Mononuclear cell (primary cell): ENCODE measurements at regions not wholly inside any gene's neighbourhood (a gene's known extent, or its start where the extent isn't known, plus 50 kb on each side); places are given as distances from the start of the nearest gene placed in this dataset.

Source experiments
- H3K27me3 ChIP-seq: 2 replicates; pipeline ENCODE4 v1.6.0; 2011; ENCODE audit warnings: low read length, control low read depth; ENCODE audit not compliant: insufficient read depth
- H3K4me1 ChIP-seq: 2 replicates; pipeline ENCODE4 v1.5.1; 2011; ENCODE audit warnings: mild to moderate bottlenecking, low read length, control low read depth; ENCODE audit not compliant: insufficient read depth
- H3K4me3 ChIP-seq: 2 replicates; pipeline ENCODE4 v1.5.1; 2011; ENCODE audit warnings: mild to moderate bottlenecking, low read length, moderate library complexity
- H3K9me3 ChIP-seq: 2 replicates; pipeline ENCODE4 v1.5.1; 2011; ENCODE audit warnings: low read depth, mild to moderate bottlenecking, control low read depth, low read length

- no peaks in the 10 kb centered on the region for H3K27me3 ChIP-seq
- no peak overlapping the region for H3K4me3 ChIP-seq
- no peaks in the 10 kb centered on the region for H3K9me3 ChIP-seq
- no peaks in the 10 kb centered on the region for H3K4me1 ChIP-seq
These were observed 269.3 kb downstream of the POU4F1 start for GRCh38 chr13:78334059-78334458.

GRCh38 chr13:78326633-78327032, 276.7 kb downstream of the POU4F1 start:
- H3K9me3 ChIP-seq, result no peaks in the 10 kb centered on the region
- no peaks in the 10 kb centered on the region for H3K27me3 ChIP-seq
- H3K4me1 ChIP-seq, result no peaks in the 10 kb centered on the region
- no peak overlapping the region for H3K4me3 ChIP-seq

GRCh38 chr13:78325585-78325984, 277.8 kb downstream of the POU4F1 start:
- H3K9me3 ChIP-seq, result no peaks in the 10 kb centered on the region
- no peaks in the 10 kb centered on the region for H3K4me1 ChIP-seq
- H3K27me3 ChIP-seq, result no peaks in the 10 kb centered on the region
- no peak overlapping the region for H3K4me3 ChIP-seq

- Histone ChIP-seq H3K4me1 (no peaks in the 10 kb centered on the region), H3K27me3 (no peaks in the 10 kb centered on the region), H3K4me3 (no peak overlapping the region), H3K9me3 (no peaks in the 10 kb centered on the region)
These were observed 279.5 kb downstream of the POU4F1 start for GRCh38 chr13:78323848-78324247.

GRCh38 chr13:78323040-78323439, 280.3 kb downstream of the POU4F1 start:
- Histone ChIP-seq H3K4me1 (no peaks in the 10 kb centered on the region), H3K4me3 (no peak overlapping the region), H3K27me3 (no peaks in the 10 kb centered on the region), H3K9me3 (no peaks in the 10 kb centered on the region)

GRCh38 chr13:78319101-78319627, 284.2 kb downstream of the POU4F1 start:
- H3K9me3 ChIP-seq, result no peaks in the 10 kb centered on the region
- H3K4me1 ChIP-seq, result no peaks in the 10 kb centered on the region
- no peaks in the 10 kb centered on the region for H3K27me3 ChIP-seq
- H3K4me3 ChIP-seq, result no peak overlapping the region

- H3K4me3 ChIP-seq, result no peak overlapping the region
- H3K4me1 ChIP-seq, result no peaks in the 10 kb centered on the region
- H3K9me3 ChIP-seq, result no peaks in the 10 kb centered on the region
These were observed 286.3 kb downstream of the POU4F1 start for GRCh38 chr13:78317030-78317429.

GRCh38 chr13:78309497-78310180, 293.7 kb downstream of the POU4F1 start:
- Histone ChIP-seq H3K9me3 (no peaks in the 10 kb centered on the region), H3K4me3 (no peak overlapping the region), H3K4me1 (no peaks in the 10 kb centered on the region), H3K27me3 (no peaks in the 10 kb centered on the region)

More at GRCh38 chr13:78317030-78317429, 286.3 kb downstream of the POU4F1 start:
- no peaks in the 10 kb centered on the region for H3K27me3 ChIP-seq

GRCh38 chr13:78306519-78307206, 296.7 kb downstream of the POU4F1 start:
- Histone ChIP-seq H3K4me3 (no peak overlapping the region), H3K27me3 (no peaks in the 10 kb centered on the region), H3K4me1 (no peaks in the 10 kb centered on the region), H3K9me3 (no peaks in the 10 kb centered on the region)

GRCh38 chr13:78305171-78305570, 298.2 kb downstream of the POU4F1 start:
- Histone ChIP-seq H3K4me3 (no peak overlapping the region), H3K9me3 (no peaks in the 10 kb centered on the region), H3K27me3 (no peaks in the 10 kb centered on the region), H3K4me1 (no peaks in the 10 kb centered on the region)

GRCh38 chr13:78299832-78300623, 303.3 kb downstream of the POU4F1 start:
- H3K27me3 ChIP-seq, result no peaks in the 10 kb centered on the region
- no peaks in the 10 kb centered on the region for H3K9me3 ChIP-seq
- H3K4me1 ChIP-seq, result no peaks in the 10 kb centered on the region
- H3K4me3 ChIP-seq, result no peak overlapping the region

GRCh38 chr13:78298657-78299056, 304.7 kb downstream of the POU4F1 start:
- Histone ChIP-seq H3K9me3 (no peaks in the 10 kb centered on the region), H3K4me3 (no peak overlapping the region), H3K27me3 (no peaks in the 10 kb centered on the region), H3K4me1 (no peaks in the 10 kb centered on the region)

- Histone ChIP-seq H3K9me3 (peaks cover 12% of the 10 kb centered on the region), H3K27me3 (no peaks in the 10 kb centered on the region), H3K4me3 (no peak overlapping the region), H3K4me1 (no peaks in the 10 kb centered on the region)
These were observed 316.6 kb downstream of the POU4F1 start for GRCh38 chr13:78286748-78287147.

- Histone ChIP-seq H3K4me1 (no peaks in the 10 kb centered on the region), H3K27me3 (no peaks in the 10 kb centered on the region), H3K9me3 (no peaks in the 10 kb centered on the region), H3K4me3 (no peak overlapping the region)
These were observed 338.3 kb downstream of the POU4F1 start for GRCh38 chr13:78265098-78265497.

- Histone ChIP-seq H3K4me3 (no peak overlapping the region), H3K9me3 (no peaks in the 10 kb centered on the region), H3K4me1 (no peaks in the 10 kb centered on the region), H3K27me3 (no peaks in the 10 kb centered on the region)
These were observed 339.7 kb upstream of the EDNRB start for GRCh38 chr13:78258304-78258703.
